ENCODE measurements at regions not wholly inside any gene's neighbourhood (a gene's known extent, or its start where the extent isn't known, plus 50 kb on each side); places are given as distances from the start of the nearest gene placed in this dataset.

DNA sequence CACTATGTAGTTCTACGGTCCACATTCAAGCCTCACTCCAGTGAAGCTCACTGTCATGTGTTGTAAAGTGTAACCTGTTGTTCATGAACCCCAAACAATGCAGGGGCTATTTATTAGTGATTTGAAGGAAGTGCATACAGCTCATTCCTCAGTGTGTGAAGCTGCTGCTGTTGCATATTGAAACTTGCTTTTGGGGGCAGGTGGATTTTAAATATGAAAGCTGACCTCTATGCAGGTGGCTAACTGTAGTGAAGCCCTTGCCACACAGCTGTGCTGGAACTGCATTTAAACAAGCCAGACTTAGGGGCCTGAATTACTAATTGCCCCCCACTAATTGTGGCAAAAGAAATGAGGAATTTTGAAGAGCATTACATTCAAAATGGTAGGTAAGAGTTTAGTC lies 226.3 kb downstream of the ATP23 start:
- CTCF ChIA-PET, result no interaction called here
- H2AK9ac ChIP-seq (replicated peaks; ENCODE audit: low read depth, low read length, poor library complexity), result no peak overlapping the region
- DNase-seq (no peak), ATAC-seq (ENCODE audit: low read depth) (no peak)
- H3K4me1 ChIP-seq (ENCODE audit: control insufficient read depth, insufficient read depth, low read length), result peaks cover 2% of the 10 kb centered on the region; the same call in 1 of the 2 replicates
- no peak overlapping the region for H3K23ac ChIP-seq (ENCODE audit: low read depth, low read length)
- no peak overlapping the region for H2BK5ac ChIP-seq (ENCODE audit: low read depth, low read length, poor library complexity, severe bottlenecking)
- no peak overlapping the region for H4K8ac ChIP-seq (ENCODE audit: low read depth in 2 of 2, low read length in 2 of 2)
- H3K18ac ChIP-seq (ENCODE audit: low read depth, low read length), result no peak overlapping the region
- WGBS, 2 experiments (ENCODE audit: extremely low coverage in 2 of 2, insufficient read length in 1 of 2), result no CpG with 5 or more reads among the region's 1 CpG
- no peaks in the 10 kb centered on the region; the same call in 1 of the 2 replicates for H3K9me1 ChIP-seq (ENCODE audit: insufficient read depth, low read length)
- no peak overlapping the region for H3K9ac ChIP-seq (ENCODE audit: low read depth, low read length)
- TF ChIP-seq RFX5 (IDR thresholded peaks at IDR 0.05; ENCODE audit: low read depth, low read length) (no peak), CHD1 (IDR thresholded peaks at IDR 0.05; ENCODE audit: low read depth, low read length) (no peak), CEBPB (IDR thresholded peaks at IDR 0.05; ENCODE audit: low read depth, low read length) (no peak), RAD21 (IDR thresholded peaks at IDR 0.05; ENCODE audit: low read length) (no peak), MAFK (IDR thresholded peaks at IDR 0.05; ENCODE audit: low read depth, low read length) (no peak), NFE2L2 (IDR thresholded peaks at IDR 0.05; ENCODE audit: low read depth, low read length) (no peak), SMC3 (IDR thresholded peaks at IDR 0.05; ENCODE audit: low read depth, low read length) (no peak), POLR2A (IDR thresholded peaks at IDR 0.05; ENCODE audit: low read depth, low read length) (no peak), BHLHE40 (IDR thresholded peaks at IDR 0.05; ENCODE audit: low read depth, low read length) (no peak), FOS (IDR thresholded peaks at IDR 0.05; ENCODE audit: low read depth, low read length) (no peak)
- TF ChIP-seq, protein P1, sequence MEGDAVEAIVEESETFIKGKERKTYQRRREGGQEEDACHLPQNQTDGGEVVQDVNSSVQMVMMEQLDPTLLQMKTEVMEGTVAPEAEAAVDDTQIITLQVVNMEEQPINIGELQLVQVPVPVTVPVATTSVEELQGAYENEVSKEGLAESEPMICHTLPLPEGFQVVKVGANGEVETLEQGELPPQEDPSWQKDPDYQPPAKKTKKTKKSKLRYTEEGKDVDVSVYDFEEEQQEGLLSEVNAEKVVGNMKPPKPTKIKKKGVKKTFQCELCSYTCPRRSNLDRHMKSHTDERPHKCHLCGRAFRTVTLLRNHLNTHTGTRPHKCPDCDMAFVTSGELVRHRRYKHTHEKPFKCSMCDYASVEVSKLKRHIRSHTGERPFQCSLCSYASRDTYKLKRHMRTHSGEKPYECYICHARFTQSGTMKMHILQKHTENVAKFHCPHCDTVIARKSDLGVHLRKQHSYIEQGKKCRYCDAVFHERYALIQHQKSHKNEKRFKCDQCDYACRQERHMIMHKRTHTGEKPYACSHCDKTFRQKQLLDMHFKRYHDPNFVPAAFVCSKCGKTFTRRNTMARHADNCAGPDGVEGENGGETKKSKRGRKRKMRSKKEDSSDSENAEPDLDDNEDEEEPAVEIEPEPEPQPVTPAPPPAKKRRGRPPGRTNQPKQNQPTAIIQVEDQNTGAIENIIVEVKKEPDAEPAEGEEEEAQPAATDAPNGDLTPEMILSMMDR (conservative IDR thresholded peaks at IDR 0.05; ENCODE audit: low read depth, low read length), result no peak
- TF ChIP-seq, protein P2, sequence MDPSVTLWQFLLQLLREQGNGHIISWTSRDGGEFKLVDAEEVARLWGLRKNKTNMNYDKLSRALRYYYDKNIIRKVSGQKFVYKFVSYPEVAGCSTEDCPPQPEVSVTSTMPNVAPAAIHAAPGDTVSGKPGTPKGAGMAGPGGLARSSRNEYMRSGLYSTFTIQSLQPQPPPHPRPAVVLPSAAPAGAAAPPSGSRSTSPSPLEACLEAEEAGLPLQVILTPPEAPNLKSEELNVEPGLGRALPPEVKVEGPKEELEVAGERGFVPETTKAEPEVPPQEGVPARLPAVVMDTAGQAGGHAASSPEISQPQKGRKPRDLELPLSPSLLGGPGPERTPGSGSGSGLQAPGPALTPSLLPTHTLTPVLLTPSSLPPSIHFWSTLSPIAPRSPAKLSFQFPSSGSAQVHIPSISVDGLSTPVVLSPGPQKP (IDR thresholded peaks at IDR 0.05; ENCODE audit: borderline replicate concordance, low read depth, low read length), result no peak
- TF ChIP-seq, protein P3, sequence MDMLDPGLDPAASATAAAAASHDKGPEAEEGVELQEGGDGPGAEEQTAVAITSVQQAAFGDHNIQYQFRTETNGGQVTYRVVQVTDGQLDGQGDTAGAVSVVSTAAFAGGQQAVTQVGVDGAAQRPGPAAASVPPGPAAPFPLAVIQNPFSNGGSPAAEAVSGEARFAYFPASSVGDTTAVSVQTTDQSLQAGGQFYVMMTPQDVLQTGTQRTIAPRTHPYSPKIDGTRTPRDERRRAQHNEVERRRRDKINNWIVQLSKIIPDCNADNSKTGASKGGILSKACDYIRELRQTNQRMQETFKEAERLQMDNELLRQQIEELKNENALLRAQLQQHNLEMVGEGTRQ (IDR thresholded peaks at IDR 0.05; ENCODE audit: low read depth, low read length), result no peak
- POLR2A ChIA-PET (ENCODE audit: unreplicated experiment), result no interaction called here
- no peak overlapping the region for H2BK15ac ChIP-seq (ENCODE audit: low read depth, low read length)
- intact Hi-C loops (cut with micrococcal nuclease), result no loop called here
- H4K91ac ChIP-seq (ENCODE audit: insufficient read depth, low read depth, low read length), result no peak overlapping the region
- no peak overlapping the region for H3K4me3 ChIP-seq (ENCODE audit: insufficient read depth, low read depth, low read length)
- no peak overlapping the region for H2AK5ac ChIP-seq (ENCODE audit: low read depth, low read length)
- H2AFZ ChIP-seq (replicated peaks; ENCODE audit: low read length, poor library complexity), result no peak overlapping the region
- dilution Hi-C loops (cut with HindIII; ENCODE audit: low sequenced_read_pairs, unreplicated experiment), result no loop called here
- no peaks in the 10 kb centered on the region for H3K79me1 ChIP-seq (ENCODE audit: low read depth in 1 of 2, low read length in 2 of 2)
- in situ Hi-C loops (cut with MboI; ENCODE audit: low sequenced_read_pairs), result no loop called here
- H3K9me3 ChIP-seq (ENCODE audit: control insufficient read depth, insufficient read depth, low read length), result no peaks in the 10 kb centered on the region
- H3K4me2 ChIP-seq (ENCODE audit: low read depth, low read length), result no peak overlapping the region
- H2BK20ac ChIP-seq (ENCODE audit: low read depth, low read length), result no peak overlapping the region
- no peak overlapping the region for H4K5ac ChIP-seq (ENCODE audit: low read depth, low read length)
- no peak overlapping the region for H3K4ac ChIP-seq (ENCODE audit: low read depth, low read length)
- no peaks in the 10 kb centered on the region for H3K36me3 ChIP-seq (ENCODE audit: control insufficient read depth, insufficient read depth, low read length)
- no peak overlapping the region for H2BK120ac ChIP-seq (ENCODE audit: low read depth, low read length)
- BruUV-seq (replicated peaks), result no TSS peak
- no peak overlapping the region for H3K27ac ChIP-seq (ENCODE audit: insufficient read depth, low read length)
- H4K20me1 ChIP-seq (ENCODE audit: insufficient read depth, low read length), result no peaks in the 10 kb centered on the region
- no peak overlapping the region for H3K56ac ChIP-seq (ENCODE audit: extremely low read depth, insufficient read depth, low read length)
- H3K27me3 ChIP-seq (ENCODE audit: control insufficient read depth, insufficient read depth, low read length), result peaks cover 3% of the 10 kb centered on the region; the same call in 1 of the 2 replicates
- H3K14ac ChIP-seq (replicated peaks; ENCODE audit: low read depth, low read length), result no peak overlapping the region
